ENCODE measurements at regions not wholly inside any gene's neighbourhood (a gene's known extent, or its start where the extent isn't known, plus 50 kb on each side); places are given as distances from the start of the nearest gene placed in this dataset.

DNA sequence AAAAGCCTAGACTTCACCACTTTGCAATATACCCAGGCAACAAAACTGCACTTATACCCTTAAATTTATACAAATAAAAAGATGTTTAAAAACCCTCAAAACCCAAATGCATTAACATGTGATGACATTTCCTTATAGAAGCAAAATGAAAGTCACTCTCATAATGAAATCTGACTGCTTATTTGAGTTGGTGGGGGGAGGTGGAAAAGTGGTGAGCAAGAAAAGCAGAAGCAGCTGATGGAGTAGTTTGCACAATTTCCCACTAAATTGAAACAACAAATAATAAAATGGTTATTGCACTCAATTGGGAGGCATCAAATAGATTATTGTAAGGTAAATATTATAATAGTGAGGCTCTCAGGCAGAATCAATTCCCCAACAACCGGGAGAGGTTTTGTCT lies 54.0 kb upstream of the GADL1 start:
- TF ChIP-seq, protein P1, sequence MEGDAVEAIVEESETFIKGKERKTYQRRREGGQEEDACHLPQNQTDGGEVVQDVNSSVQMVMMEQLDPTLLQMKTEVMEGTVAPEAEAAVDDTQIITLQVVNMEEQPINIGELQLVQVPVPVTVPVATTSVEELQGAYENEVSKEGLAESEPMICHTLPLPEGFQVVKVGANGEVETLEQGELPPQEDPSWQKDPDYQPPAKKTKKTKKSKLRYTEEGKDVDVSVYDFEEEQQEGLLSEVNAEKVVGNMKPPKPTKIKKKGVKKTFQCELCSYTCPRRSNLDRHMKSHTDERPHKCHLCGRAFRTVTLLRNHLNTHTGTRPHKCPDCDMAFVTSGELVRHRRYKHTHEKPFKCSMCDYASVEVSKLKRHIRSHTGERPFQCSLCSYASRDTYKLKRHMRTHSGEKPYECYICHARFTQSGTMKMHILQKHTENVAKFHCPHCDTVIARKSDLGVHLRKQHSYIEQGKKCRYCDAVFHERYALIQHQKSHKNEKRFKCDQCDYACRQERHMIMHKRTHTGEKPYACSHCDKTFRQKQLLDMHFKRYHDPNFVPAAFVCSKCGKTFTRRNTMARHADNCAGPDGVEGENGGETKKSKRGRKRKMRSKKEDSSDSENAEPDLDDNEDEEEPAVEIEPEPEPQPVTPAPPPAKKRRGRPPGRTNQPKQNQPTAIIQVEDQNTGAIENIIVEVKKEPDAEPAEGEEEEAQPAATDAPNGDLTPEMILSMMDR (conservative IDR thresholded peaks at IDR 0.05) = no peak
- TF ChIP-seq EZH2 (IDR thresholded peaks at IDR 0.05; ENCODE audit: low read depth) = no peak
